Testis (tissue), 2 donors: ENCODE measurements at regions not wholly inside any gene's neighbourhood (a gene's known extent, or its start where the extent isn't known, plus 50 kb on each side); places are given as distances from the start of the nearest gene placed in this dataset.

Experiments
- DNase-seq: peaks from one replicate; pipeline ENCODE4 v3.0.0-alpha.2; 2019
- H3K27ac ChIP-seq, 2 donors: fragments of 200-600 bp; sonication (generic); one replicate each; pipeline ENCODE4 v1.5.1; 2019
- H3K27me3 ChIP-seq: fragments of 200-600 bp; sonication (generic); one replicate; pipeline ENCODE4 v1.5.1; 2019
- H3K36me3 ChIP-seq: fragments of 200-600 bp; sonication (generic); one replicate; pipeline ENCODE4 v1.5.1; 2017; ENCODE audit warnings: low read depth; ENCODE audit errors: missing control alignments
- H3K4me1 ChIP-seq: fragments of 200-600 bp; sonication (generic); one replicate; pipeline ENCODE4 v1.5.1; 2019
- H3K4me3 ChIP-seq, 2 donors: fragments of 200-600 bp; sonication (generic); one replicate each; pipeline ENCODE4 v1.5.1; 2017 to 2019
- H3K9me3 ChIP-seq: fragments of 200-600 bp; sonication (generic); one replicate; pipeline ENCODE4 v1.5.1; 2017
- CTCF ChIP-seq, 3 experiments: fragments of 450-650 bp in 2 of 3; fragments of 200-600 bp in 1 of 3; sonication (generic) in 1 of 3; IDR thresholded peaks; one replicate each; pipeline ENCODE4 v1.5.1; 2016 to 2019; ENCODE audit warnings: antibody characterized with exemption in 3 of 3, mild to moderate bottlenecking in 2 of 3, moderate library complexity in 1 of 3
- POLR2A ChIP-seq: fragments of 450-650 bp; IDR thresholded peaks from one replicate; pipeline ENCODE4 v1.6.1; 2017; ENCODE audit warnings: antibody characterized with exemption, mild to moderate bottlenecking, moderate library complexity
- WGBS, 2 donors: methylation state at CpG; one replicate each; pipeline ENCODE4 v1.1.5; 2018; 5-methylcytosine and 5-hydroxymethylcytosine counted together
- intact Hi-C: fragments of 100-400 bp; cut with DNase I; formaldehyde crosslinking; loops from one replicate; pipeline ENCODE4 v1.15.1; 2023; ENCODE audit warnings: low total_unique reads

GRCh38 chr10:88194041-88194887, 330.8 kb downstream of the PTEN start:
- no peak overlapping the region for H3K27ac ChIP-seq
- H3K27me3 ChIP-seq: no peaks in the 10 kb centered on the region
- 81 to 86% methylated on average over 3 of the region's 3 CpGs for WGBS, 2 donors
- no peak overlapping the region for H3K4me3 ChIP-seq
- H3K9me3 ChIP-seq: no peaks in the 10 kb centered on the region
- no peak for DNase-seq
- no peaks in the 10 kb centered on the region for H3K36me3 ChIP-seq
- intact Hi-C loops: no loop called here
- no peaks in the 10 kb centered on the region for H3K4me1 ChIP-seq
- no peak for TF ChIP-seq CTCF (IDR thresholded peaks at IDR 0.05)
- no peak for TF ChIP-seq POLR2A

DNA sequence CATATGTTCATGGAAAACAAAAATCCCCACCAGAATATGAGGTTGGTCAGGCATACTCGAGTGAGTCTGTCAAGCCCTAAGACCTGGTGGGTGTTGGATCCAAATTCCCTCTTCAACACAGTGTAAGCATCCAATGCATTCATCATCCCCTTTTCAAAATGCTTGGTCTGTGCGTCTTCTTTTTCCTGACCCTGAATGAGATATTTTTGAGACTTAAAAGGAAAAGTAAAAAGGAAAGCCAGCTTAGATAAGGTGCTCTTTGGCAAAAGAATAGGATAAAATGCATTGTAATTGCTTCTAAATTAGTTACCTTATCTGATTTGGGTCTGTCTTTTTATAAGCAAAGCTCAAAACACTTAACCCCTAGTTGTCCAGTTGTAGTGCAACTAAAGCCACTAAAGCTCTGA, 331.5 kb downstream of the PTEN start:
- no peak for DNase-seq
- TF ChIP-seq POLR2A (no peak), CTCF (IDR thresholded peaks at IDR 0.05) (no peak)
- H3K27me3 ChIP-seq: no peaks in the 10 kb centered on the region
- no peaks in the 10 kb centered on the region for H3K9me3 ChIP-seq
- no peaks in the 10 kb centered on the region for H3K4me1 ChIP-seq
- WGBS, 2 donors: 20 to 47% methylated on average over 2 of the region's 2 CpGs
- H3K27ac ChIP-seq: no peak overlapping the region
- intact Hi-C loops: no loop called here
- no peak overlapping the region for H3K4me3 ChIP-seq
- H3K36me3 ChIP-seq: no peaks in the 10 kb centered on the region

DNA sequence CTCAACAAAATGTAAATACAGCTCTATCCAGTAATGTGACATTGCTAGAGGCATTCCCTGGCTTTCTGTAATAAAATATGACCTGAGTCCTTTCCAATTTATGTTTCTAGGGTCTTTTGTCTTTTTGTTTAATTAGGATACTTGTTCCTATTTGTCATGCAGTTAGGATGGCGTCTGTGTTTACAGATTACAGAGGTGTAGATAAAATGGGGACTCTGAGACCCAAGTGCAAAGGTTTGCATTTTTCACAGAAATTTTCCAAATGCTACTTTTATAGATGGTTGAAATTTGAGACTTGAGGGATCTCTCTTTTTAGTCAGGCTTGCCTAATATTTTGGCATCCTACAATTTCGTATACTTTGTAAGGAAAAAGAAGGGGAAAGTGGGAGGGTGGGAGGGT, 332.4 kb downstream of the PTEN start:
- intact Hi-C loops: no loop called here
- 51 to 55% methylated on average over 2 of the region's 2 CpGs for WGBS, 2 donors
- no peak overlapping the region for H3K4me3 ChIP-seq
- no peaks in the 10 kb centered on the region for H3K36me3 ChIP-seq
- no peaks in the 10 kb centered on the region for H3K27me3 ChIP-seq
- H3K27ac ChIP-seq: no peak overlapping the region
- H3K9me3 ChIP-seq: no peaks in the 10 kb centered on the region
- DNase-seq: no peak
- no peak for TF ChIP-seq POLR2A
- no peak for TF ChIP-seq CTCF (IDR thresholded peaks at IDR 0.05)
- no peaks in the 10 kb centered on the region for H3K4me1 ChIP-seq

DNA sequence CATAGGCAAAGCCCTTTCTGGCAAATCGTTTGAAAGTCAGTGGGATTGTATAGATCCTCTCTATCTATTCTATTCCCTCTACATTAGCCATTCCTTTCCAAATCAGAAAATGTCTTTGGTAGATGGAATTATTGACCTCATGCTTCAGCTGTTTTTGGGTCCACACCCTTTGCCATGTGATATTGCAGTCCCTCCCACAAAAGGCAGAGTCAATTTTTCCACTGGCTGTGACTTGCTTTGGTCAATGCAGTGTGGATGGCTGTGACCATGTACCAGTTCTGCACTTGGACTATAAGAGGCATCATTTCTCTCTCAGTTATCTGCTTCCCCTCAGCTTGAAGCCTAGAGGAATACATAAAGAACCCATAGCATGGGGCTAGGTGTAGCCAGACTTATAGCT, 332.9 kb downstream of the PTEN start:
- Histone ChIP-seq H3K4me1 (no peaks in the 10 kb centered on the region), H3K9me3 (no peaks in the 10 kb centered on the region), H3K36me3 (no peaks in the 10 kb centered on the region), H3K4me3 (no peak overlapping the region), H3K27ac (no peak overlapping the region), H3K27me3 (no peaks in the 10 kb centered on the region)
- no peak for DNase-seq
- intact Hi-C loops: no loop called here
- WGBS, 2 donors: 38 to 63% methylated on average over 1 of the region's 1 CpG
- TF ChIP-seq POLR2A (no peak), CTCF (IDR thresholded peaks at IDR 0.05) (no peak)

DNA sequence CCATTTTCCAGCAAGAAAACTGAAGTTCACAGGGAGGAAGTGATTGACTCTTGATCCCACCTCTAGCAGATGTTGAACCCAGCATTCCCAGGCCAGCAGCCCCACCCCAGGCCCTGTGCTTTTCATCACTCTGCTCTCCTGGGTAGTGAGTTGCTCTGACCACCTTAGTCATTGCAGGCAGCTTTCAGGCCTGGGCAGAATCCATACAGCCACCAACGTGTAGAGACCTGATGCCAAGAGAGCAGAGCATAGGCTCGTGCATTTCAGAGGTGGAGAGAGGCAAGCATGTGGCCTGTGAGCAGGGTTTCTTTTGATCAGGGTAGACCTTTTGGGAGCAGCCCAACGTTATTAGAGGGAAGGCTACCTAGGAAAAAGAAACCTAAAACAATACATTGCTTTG, 334.6 kb downstream of the PTEN start:
- no peak for DNase-seq
- Histone ChIP-seq H3K27me3 (no peaks in the 10 kb centered on the region), H3K4me1 (no peaks in the 10 kb centered on the region), H3K9me3 (no peaks in the 10 kb centered on the region), H3K36me3 (no peaks in the 10 kb centered on the region), H3K4me3 (no peak overlapping the region), H3K27ac (no peak overlapping the region)
- WGBS, 2 donors: 87 to 91% methylated on average over 3 of the region's 3 CpGs
- intact Hi-C loops: no loop called here
- no peak for TF ChIP-seq POLR2A
- no peak for TF ChIP-seq CTCF (IDR thresholded peaks at IDR 0.05)
